ENCODE measurements at regions not wholly inside any gene's neighbourhood (a gene's known extent, or its start where the extent isn't known, plus 50 kb on each side); places are given as distances from the start of the nearest gene placed in this dataset.

- in situ Hi-C loops (cut with MboI; ENCODE audit: low pct_unique_long_range_greater_than_20kb, low sequenced_read_pairs, unreplicated experiment): no loop called here
- DNase-seq (ENCODE audit: low spot score): no peak
- no peak for TF ChIP-seq CTCF (IDR thresholded peaks at IDR 0.05; ENCODE audit: extremely low read depth, insufficient read depth, missing control alignments)
These were observed 107.0 kb upstream of the RPL38 start for GRCh38 chr17:74096456-74096855.

- no peak for DNase-seq (ENCODE audit: low spot score)
- in situ Hi-C loops (cut with MboI; ENCODE audit: low pct_unique_long_range_greater_than_20kb, low sequenced_read_pairs, unreplicated experiment): no loop called here
- no peak for TF ChIP-seq CTCF (IDR thresholded peaks at IDR 0.05; ENCODE audit: extremely low read depth, insufficient read depth, missing control alignments)
These were observed 105.9 kb upstream of the RPL38 start for GRCh38 chr17:74097450-74098135.

GRCh38 chr17:74098136-74099024, 105.1 kb upstream of the RPL38 start:
- DNase-seq (ENCODE audit: low spot score): no peak
- in situ Hi-C loops (cut with MboI; ENCODE audit: low pct_unique_long_range_greater_than_20kb, low sequenced_read_pairs, unreplicated experiment): no loop called here
- TF ChIP-seq CTCF (IDR thresholded peaks at IDR 0.05; ENCODE audit: extremely low read depth, insufficient read depth, missing control alignments): no peak

GRCh38 chr17:74099442-74100340, 103.8 kb upstream of the RPL38 start:
- TF ChIP-seq CTCF (IDR thresholded peaks at IDR 0.05; ENCODE audit: extremely low read depth, insufficient read depth, missing control alignments): no peak
- DNase-seq (ENCODE audit: low spot score): no peak
- in situ Hi-C loops (cut with MboI; ENCODE audit: low pct_unique_long_range_greater_than_20kb, low sequenced_read_pairs, unreplicated experiment): no loop called here

- TF ChIP-seq CTCF (IDR thresholded peaks at IDR 0.05; ENCODE audit: extremely low read depth, insufficient read depth, missing control alignments): no peak
- no peak for DNase-seq (ENCODE audit: low spot score)
- in situ Hi-C loops (cut with MboI; ENCODE audit: low pct_unique_long_range_greater_than_20kb, low sequenced_read_pairs, unreplicated experiment): no loop called here
These were observed 98.6 kb upstream of the RPL38 start for GRCh38 chr17:74104921-74105320.

GRCh38 chr17:74107107-74107506, 96.4 kb upstream of the RPL38 start:
- no peak for DNase-seq (ENCODE audit: low spot score)
- no peak for TF ChIP-seq CTCF (IDR thresholded peaks at IDR 0.05; ENCODE audit: extremely low read depth, insufficient read depth, missing control alignments)
- in situ Hi-C loops (cut with MboI; ENCODE audit: low pct_unique_long_range_greater_than_20kb, low sequenced_read_pairs, unreplicated experiment): no loop called here

Measured in GM13977 (cell line).